ENCODE measurements at regions not wholly inside any gene's neighbourhood (a gene's known extent, or its start where the extent isn't known, plus 50 kb on each side); places are given as distances from the start of the nearest gene placed in this dataset.

GRCh38 chr2:147647816-147648215, 197.0 kb upstream of the ACVR2A start:
- no peak for DNase-seq

DNA sequence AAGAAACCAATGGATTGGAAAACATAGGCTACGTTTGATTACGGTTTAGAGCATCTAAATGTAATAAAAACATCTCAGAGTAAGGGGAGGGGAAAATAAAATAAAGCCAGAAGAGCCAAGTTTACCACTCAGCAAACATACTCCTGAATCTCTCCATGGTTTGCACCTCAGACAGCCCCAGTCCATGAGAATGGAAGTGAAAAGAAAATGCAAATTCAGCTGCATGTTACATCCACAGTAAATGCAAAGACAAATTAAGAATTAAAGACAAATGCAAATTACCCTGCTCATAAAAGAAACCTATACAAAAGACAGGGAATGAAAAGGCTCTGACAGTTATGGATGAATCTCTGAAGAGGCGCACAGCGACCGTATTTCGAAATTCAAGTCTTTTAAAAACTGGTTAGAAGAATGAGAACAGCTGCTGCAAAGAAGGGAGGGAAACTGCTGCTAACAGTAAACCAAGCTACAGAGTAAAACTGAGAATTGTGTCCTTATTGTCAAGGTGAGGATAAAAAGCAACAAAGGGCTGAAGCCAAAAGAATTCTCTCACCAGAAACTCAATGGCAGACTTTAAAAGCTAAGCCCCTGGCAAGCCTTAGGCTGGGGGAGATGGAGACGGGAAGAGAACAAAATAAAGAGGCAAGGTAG, 197.9 kb upstream of the ACVR2A start:
- DNase-seq, result no peak

DNA sequence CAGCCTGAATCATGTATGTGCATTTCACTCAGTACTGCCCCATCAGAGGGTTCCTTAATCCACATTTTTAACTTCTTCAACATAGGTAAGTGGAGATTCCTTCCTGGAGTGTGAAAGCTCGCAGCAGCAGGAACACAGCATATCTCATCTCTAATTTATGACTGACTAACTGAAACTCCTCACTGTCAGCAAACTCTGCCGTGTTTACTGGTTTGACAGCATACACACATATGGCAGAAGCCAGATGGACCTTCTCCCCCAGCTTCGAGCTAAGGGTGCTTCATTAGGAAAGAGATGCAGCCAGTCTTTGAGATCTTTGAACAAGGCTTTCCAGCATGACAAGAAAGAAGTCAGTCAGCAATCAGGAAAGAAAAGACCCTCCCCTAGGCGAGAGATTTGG, 200.3 kb upstream of the ACVR2A start:
- no peak for DNase-seq

DNA sequence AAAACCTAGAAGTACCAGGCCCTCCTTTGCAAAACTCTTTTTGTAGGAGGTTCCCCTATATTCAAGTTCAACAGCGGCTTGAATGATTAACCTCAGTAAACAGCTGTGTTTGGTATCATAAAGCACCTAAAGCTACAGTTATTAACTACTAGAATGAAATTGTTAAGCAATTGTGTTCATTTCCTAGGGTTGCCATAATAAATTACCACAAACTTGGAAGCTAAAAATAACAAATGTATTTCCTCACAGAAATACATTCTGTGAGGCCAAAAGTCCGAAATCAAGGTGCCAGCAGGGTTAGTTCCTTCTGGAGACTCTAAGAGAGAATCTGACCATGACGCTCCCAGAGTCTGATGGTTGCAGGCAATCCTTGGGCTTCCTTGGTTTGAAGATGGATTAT, 202.1 kb upstream of the ACVR2A start:
- DNase-seq, result no peak

- no peak for DNase-seq
These were observed 203.2 kb upstream of the ACVR2A start for GRCh38 chr2:147641651-147642050.

GRCh38 chr2:147639891-147640290, 204.9 kb upstream of the ACVR2A start:
- DNase-seq, result no peak

GRCh38 chr2:147639386-147639785, 205.4 kb upstream of the ACVR2A start:
- DNase-seq, result no peak

DNA sequence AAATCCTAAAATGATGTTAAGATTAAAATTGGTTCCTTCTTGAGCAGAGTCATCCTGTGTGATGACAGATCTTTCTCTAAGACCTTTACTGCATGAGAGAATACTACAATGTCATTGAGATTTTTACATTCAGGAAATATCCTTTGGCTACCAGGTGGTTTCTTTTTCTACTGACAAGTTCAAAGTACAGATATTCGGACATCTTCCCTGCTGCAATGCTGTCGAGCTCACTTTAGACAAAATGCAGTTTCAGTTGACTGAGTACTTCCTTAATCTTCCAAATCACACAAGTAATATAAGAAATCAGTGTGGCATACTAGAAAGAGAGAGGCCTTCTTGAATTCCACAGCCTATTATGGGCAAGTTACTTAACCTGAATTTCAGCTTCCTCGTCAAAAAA, 207.9 kb upstream of the ACVR2A start:
- no peak for DNase-seq

DNA sequence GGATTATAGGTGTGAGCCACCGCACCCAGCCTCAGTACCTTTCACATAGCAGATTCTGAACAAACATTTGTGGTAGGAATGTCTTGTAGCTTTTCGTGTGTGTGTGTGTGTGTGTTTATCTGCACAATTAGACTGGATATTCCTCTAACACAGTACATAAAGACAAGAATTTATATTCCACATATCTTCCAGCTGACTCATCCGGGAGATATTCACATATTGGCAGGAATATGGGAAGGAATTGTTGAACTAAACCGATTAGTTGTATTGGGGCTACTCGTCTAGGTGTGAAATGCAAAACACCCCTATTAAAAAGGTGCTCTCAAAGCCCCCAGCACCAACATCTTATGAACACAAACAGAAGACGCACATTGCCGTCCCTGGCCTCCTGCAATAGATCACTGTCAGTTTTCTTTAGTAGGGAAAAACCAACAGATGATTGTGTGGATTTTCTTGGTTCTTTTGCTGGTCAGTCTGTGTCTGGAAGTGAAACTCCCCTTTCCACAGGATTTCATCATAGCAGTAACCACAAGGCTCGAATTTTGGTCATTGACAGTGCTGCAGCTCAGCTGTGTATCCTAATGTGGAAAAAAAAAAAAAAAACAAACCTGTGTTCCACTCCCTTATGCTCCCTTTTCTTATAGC, 208.5 kb upstream of the ACVR2A start:
- DNase-seq, result no peak

- no peak for DNase-seq
These were observed 210.0 kb upstream of the ACVR2A start for GRCh38 chr2:147634826-147635225.

DNA sequence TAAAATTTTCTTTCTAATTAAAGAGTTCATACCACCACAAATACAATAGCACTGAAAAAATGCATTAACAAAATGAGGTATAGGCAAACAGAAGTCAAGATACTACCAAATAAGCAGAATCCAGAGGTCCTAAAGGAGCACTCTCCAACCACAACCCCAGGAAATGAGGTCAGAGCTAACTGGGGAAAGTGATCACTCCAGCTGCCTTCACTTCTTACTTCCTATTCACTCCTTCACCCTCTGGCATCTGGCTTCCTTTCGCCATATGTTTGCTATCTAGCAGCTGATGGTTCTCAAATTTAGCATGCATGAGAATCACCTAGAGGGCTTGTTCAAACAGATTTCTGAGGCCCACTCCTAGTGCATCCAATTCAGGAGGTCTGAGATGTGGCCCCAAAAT, 212.6 kb upstream of the ACVR2A start:
- no peak for DNase-seq

DNA sequence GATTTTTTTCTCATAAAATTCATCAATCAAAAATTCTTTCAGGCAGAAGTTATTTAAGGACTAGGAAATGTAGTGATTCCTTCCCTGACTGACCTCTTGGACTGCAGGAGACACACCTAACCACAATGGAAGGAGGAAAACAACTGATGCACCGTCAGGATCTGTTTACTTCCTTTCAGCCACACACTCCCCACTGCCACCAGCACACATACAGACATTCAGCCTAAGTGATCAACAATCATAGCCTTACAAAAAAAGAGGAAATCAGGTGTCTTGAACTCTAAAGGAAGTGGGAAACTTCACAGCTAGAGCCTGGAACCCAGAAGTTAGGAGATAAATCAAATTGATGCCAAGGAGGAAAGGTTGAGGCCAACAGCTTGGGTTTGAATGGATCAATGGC, 213.5 kb upstream of the ACVR2A start:
- DNase-seq, result no peak

DNA sequence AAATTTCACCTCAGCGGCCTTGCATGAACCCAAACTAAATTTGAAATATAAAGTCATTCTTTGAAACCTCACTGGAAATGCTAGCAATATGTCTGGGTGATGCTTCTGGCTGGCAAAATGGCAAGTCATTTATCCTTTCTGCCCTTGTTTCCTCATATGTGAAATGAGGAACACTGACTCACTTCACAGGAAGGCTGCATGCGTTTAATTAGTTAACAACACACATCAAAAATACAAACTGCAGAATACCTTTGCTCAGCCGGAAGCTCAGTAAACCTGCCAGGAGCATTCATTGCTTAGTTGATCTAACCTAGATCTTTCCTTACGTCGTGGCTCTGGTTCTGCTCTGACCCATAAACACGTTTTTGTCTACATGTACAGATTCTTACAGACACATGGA, 214.2 kb upstream of the ACVR2A start:
- no peak for DNase-seq

DNA sequence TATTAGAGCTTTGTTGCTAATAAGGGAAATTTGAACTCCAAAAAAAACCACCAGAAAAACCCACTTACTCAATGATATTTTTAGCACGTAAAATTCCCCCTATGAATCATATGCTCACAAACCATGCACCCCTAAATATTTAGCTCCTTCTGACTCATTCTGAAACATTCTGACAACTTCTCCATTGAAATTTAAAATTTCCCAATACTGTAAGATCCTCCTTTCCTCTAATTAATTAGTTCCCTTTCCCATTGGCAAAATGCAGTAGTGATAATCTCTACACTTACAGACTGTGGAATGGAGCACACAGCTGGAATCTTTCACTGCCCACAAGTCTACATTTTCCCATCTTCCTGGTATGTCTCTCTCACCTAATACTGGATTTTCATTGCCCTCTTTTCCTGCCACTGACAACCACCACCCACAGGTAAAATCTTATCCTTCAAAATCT, 215.8 kb upstream of the ACVR2A start:
- DNase-seq, result no peak

DNA sequence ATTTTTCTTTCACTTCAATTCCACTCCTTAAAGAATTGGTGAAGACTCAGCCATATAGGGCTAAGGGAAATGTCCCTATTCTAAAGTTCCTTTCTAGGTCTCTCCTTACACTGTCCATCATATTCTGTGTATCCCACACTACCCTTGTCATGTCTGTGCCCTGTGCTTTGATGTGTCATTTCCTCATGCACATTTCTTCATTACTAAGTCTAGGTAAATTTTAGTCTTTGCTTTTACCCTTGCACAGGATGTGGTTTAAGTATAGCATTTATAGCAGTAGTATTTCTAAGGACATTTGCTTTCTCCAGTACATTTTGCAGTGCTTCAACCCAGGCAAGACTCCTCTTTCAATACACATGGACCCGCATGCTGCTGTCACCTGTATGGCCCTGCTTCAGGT, 221.5 kb upstream of the ACVR2A start:
- DNase-seq, result no peak

DNA sequence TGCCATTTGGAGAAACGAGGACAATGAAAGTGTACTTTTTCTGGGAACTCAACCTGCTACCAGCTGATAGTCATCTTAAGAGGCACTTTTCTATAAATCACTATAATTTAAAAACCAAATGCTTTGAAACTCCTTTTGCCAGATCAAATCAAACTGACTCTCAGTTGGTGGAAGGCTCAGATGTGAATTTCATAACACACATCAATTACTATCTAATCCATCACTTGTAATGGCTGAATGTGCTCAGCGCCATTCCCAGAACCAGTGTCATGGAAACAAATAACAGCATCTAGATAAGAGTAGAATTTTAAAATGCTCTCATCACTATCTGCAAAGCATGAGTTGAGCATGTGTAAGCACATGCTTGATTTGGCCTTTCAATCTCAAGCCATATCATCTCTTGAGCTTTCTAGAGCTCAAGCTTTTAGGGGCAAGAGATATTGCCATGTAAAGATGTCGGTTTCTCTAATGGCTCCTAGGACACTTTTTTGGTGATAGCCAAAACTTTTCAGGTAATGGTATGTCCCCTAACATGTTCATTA, 223.1 kb upstream of the ACVR2A start:
- no peak for DNase-seq

DNA sequence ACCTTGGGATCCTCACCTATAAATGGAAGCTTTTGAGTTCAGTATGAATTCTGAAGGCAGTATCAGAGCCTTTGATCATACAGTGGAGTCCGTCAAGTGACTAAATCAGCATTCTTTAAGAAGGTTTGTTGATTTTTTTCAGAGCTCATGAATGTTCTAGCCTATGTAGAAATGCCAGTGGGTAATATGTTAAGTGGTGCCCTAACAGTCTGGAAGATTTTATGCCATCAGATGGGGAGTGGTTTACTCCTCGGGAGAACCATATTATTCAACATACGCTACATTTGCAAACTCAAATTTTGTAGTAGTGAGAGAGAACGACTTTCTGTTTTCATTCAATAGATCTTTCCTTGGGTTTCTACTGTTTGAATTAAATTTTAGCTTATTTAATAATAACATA, 225.0 kb upstream of the ACVR2A start:
- no peak for DNase-seq

DNA sequence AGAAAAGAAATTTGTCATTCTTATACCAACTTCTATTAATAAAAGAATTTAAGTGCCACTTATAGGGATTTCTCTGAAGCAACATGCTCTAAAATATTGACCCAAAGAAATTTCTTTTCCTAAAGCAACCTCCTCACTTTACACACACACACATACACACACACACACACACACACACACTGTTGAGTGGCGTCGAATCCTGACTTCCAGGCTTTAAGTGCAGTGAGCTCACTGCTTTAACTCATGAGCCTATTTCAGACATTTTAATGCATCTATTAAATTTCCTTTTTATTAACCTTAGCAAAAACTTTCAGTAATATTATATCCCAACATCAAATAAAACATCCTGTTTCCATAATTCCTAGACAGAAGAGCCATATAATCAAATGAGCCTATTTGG, 229.1 kb upstream of the ACVR2A start:
- no peak for DNase-seq

DNA sequence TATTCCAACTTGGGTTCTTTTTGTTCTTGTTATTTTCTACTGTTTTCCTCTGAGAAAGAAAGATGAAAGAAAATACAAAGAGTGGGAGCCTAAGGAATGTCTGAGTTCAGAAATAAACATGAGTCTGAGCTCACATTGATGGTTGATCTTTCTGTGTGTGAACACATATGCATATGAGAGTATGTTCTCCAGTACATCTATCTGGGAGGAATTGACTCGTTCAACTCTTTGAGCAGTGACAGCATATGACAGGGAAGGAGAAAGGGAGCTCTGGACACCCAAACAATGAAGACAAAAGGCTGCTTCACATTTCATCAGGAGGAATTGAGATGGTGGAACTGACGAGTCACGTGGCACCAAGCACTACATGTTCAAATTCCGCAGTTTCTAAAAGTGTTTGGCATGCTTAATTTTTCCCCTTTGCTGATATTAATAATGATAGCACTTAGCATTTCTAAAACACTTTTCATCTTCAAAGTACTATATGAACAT, 229.8 kb upstream of the ACVR2A start:
- DNase-seq, result no peak

GRCh38 chr2:147614471-147614870, 230.4 kb upstream of the ACVR2A start:
- no peak for DNase-seq

- no peak for DNase-seq
These were observed 234.3 kb upstream of the ACVR2A start for GRCh38 chr2:147610496-147611040.

- DNase-seq, result no peak
These were observed 235.5 kb upstream of the ACVR2A start for GRCh38 chr2:147609301-147609700.

GRCh38 chr2:147607379-147607778, 237.4 kb upstream of the ACVR2A start:
- DNase-seq, result no peak

DNA sequence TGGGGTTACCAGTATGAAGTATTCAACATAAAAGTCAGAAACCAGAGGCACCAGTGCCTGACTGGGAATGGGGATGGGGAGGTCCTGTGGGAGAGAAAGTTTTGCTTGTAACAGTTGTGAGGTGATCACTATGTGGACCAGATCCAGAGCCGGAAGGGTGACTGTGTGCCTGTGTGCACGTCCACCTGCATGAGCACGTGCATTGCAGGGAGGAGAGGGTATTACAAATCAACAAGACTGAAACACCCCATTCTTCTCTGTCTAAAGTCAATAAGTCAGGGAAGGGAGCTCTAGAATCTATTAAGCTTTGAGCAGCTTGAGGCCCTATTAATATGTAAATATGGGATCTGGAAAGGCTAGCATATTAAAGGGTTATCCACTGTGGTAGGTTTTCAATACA, 241.0 kb upstream of the ACVR2A start:
- no peak for DNase-seq
